ENCODE measurements at regions not wholly inside any gene's neighbourhood (a gene's known extent, or its start where the extent isn't known, plus 50 kb on each side); places are given as distances from the start of the nearest gene placed in this dataset.

- H3K4me2 ChIP-seq = no peak overlapping the region
- DNase-seq (ENCODE audit: low read depth in 1 of 2, low spot score in 1 of 2) = no peak
- H3K4me1 ChIP-seq = no peaks in the 10 kb centered on the region
- no peak overlapping the region for H3K4me3 ChIP-seq
- ATAC-seq = no peak
- CTCF ChIA-PET = interaction anchor here (1.5 kb wide), 1 partner anchor 215 kb away, joined by 4 read pairs; no protein-coding TSS in a partner anchor
- TF ChIP-seq MAFK (IDR thresholded peaks at IDR 0.05; ENCODE audit: partially characterized antibody) = no peak
- no peak for TF ChIP-seq HDAC2 (IDR thresholded peaks at IDR 0.05)
- TF ChIP-seq RFX5 (IDR thresholded peaks at IDR 0.05) = no peak
- no peak for TF ChIP-seq FOSL2 (IDR thresholded peaks at IDR 0.05)
- TF ChIP-seq FOSL2 (CRISPR knock-in tag; IDR thresholded peaks at IDR 0.05) = no peak
- no peak for TF ChIP-seq CEBPB (IDR thresholded peaks at IDR 0.05)
- no peak for TF ChIP-seq FOSB (CRISPR knock-in tag; IDR thresholded peaks at IDR 0.05)
- no peak for TF ChIP-seq SREBF2 (IDR thresholded peaks at IDR 0.05)
- TF ChIP-seq ZFP36 (IDR thresholded peaks at IDR 0.05; ENCODE audit: borderline replicate concordance, partially characterized antibody) = no peak
- TF ChIP-seq NPAS2 (CRISPR knock-in tag; IDR thresholded peaks at IDR 0.05; ENCODE audit: borderline replicate concordance) = no peak
- TF ChIP-seq E2F6 (IDR thresholded peaks at IDR 0.05; ENCODE audit: borderline replicate concordance, low read depth) = no peak
- no peak for TF ChIP-seq TFCP2L1 (CRISPR knock-in tag; IDR thresholded peaks at IDR 0.05)
- no peak for TF ChIP-seq TP53 (CRISPR knock-in tag; IDR thresholded peaks at IDR 0.05)
- TF ChIP-seq PBX3 (IDR thresholded peaks at IDR 0.05) = no peak
- TF ChIP-seq BCL3 (IDR thresholded peaks at IDR 0.05) = no peak
- TF ChIP-seq CHD2 (IDR thresholded peaks at IDR 0.05; ENCODE audit: low read length, partially characterized antibody) = no peak
- no peak for TF ChIP-seq HES2 (IDR thresholded peaks at IDR 0.05)
- no peak for TF ChIP-seq KDM1A (IDR thresholded peaks at IDR 0.05; ENCODE audit: low read depth)
- no peaks in the 10 kb centered on the region for H3K9me3 ChIP-seq
- 26% methylated on average over 3 of the region's 3 CpGs for WGBS (ENCODE audit: missing lambda C conversion rate)
- FAIRE-seq = no peak
- H3K27ac ChIP-seq = no peak overlapping the region
- POLR2A ChIA-PET = no interaction called here
Measured at GRCh38 chr6:20313051-20313450, 88.6 kb upstream of the E2F3 start.

GRCh38 chr6:20313960-20314530 lies 87.6 kb upstream of the E2F3 start:
- 11% methylated on average over 7 of the region's 7 CpGs for WGBS (ENCODE audit: missing lambda C conversion rate)
- Histone ChIP-seq H3K4me2 (no peak overlapping the region), H3K27ac (no peak overlapping the region), H3K4me3 (no peak overlapping the region), H3K9me3 (no peaks in the 10 kb centered on the region), H3K4me1 (no peaks in the 10 kb centered on the region)
- CTCF ChIA-PET = no interaction called here
- POLR2A ChIA-PET = no interaction called here
- no peak for FAIRE-seq
- no peak for TF ChIP-seq FOXS1 (CRISPR knock-in tag; IDR thresholded peaks at IDR 0.05)
- TF ChIP-seq RFX5 (IDR thresholded peaks at IDR 0.05) = no peak
- no peak for TF ChIP-seq HOXB5 (CRISPR knock-in tag; IDR thresholded peaks at IDR 0.05)
- no peak for TF ChIP-seq CTCF (IDR thresholded peaks at IDR 0.05)
- no peak for TF ChIP-seq PBX3 (IDR thresholded peaks at IDR 0.05)
- no peak for TF ChIP-seq EHF (CRISPR knock-in tag; IDR thresholded peaks at IDR 0.05)
- no peak for TF ChIP-seq FOSB (CRISPR knock-in tag; IDR thresholded peaks at IDR 0.05)
- ATAC-seq = no peak
- no peak for DNase-seq (ENCODE audit: low read depth in 1 of 2, low spot score in 1 of 2)

Measured in A549 (cell line).